ENCODE measurements at regions not wholly inside any gene's neighbourhood (a gene's known extent, or its start where the extent isn't known, plus 50 kb on each side); places are given as distances from the start of the nearest gene placed in this dataset.

- BruUV-seq (replicated peaks): no TSS peak
- no peaks in the 10 kb centered on the region for H3K36me3 ChIP-seq (ENCODE audit: control insufficient read depth in 1 of 2, insufficient read depth in 2 of 2, low read length in 2 of 2)
- H2AFZ ChIP-seq (ENCODE audit: low read depth, low read length, poor library complexity, severe bottlenecking): no peak overlapping the region
- POLR2A ChIA-PET: no interaction called here
- DNase-seq (ENCODE audit: low read depth, low spot score) (no peak), ATAC-seq (no peak)
- intact Hi-C loops (cut with micrococcal nuclease): no loop called here
- H4K20me1 ChIP-seq (ENCODE audit: insufficient read depth): no peaks in the 10 kb centered on the region
- H3K9me2 ChIP-seq (ENCODE audit: insufficient read depth): no peaks in the 10 kb centered on the region
- no peak overlapping the region for H3K9ac ChIP-seq (ENCODE audit: low read length)
- no peak overlapping the region for H3K4me3 ChIP-seq (replicated peaks in 1 of 2; ENCODE audit: low read depth in 1 of 2, low read length in 2 of 2)
- H3K9me3 ChIP-seq (ENCODE audit: control insufficient read depth in 1 of 2, insufficient read depth in 1 of 2, low read depth in 1 of 2, low read length in 2 of 2): no peaks in the 10 kb centered on the region
- H3K4me2 ChIP-seq (ENCODE audit: low read length): no peak overlapping the region
- no peaks in the 10 kb centered on the region for H3K79me2 ChIP-seq (ENCODE audit: insufficient read depth, low read length)
- CTCF ChIA-PET: no interaction called here
- H3K27me3 ChIP-seq (ENCODE audit: insufficient read depth, low read length): no peaks in the 10 kb centered on the region
- H3K27ac ChIP-seq (ENCODE audit: low read depth, low read length): no peak overlapping the region
- RAD21 ChIA-PET (ENCODE audit: low non-redundant PET in 1 of 2, low total read pairs in 2 of 2, uncharacterized antibody in 2 of 2, unreplicated experiment in 2 of 2): no interaction called here
- TF ChIP-seq POLR2A (IDR thresholded peaks at IDR 0.05; ENCODE audit: borderline replicate concordance, extremely low read depth, insufficient read depth, insufficient read length) (no peak), CEBPB (IDR thresholded peaks at IDR 0.05; ENCODE audit: low read depth) (no peak), SIN3A (IDR thresholded peaks at IDR 0.05; ENCODE audit: low read depth) (no peak), RAD21 (IDR thresholded peaks at IDR 0.05; ENCODE audit: low read depth) (no peak), JUND (IDR thresholded peaks at IDR 0.05) (no peak), POLR2AphosphoS5 (IDR thresholded peaks at IDR 0.05; ENCODE audit: low read depth, low read length) (no peak)
- peaks cover 0 to 10% of the 10 kb centered on the region in 2 experiments; a peak in 2 of 4 replicates for H3K4me1 ChIP-seq (ENCODE audit: control insufficient read depth in 1 of 2, insufficient read depth in 2 of 2, low read length in 2 of 2)
These were observed 290.4 kb upstream of the TBX3 start for GRCh38 chr12:114974333-114974732.

- no peak overlapping the region for H3K4me2 ChIP-seq (ENCODE audit: low read length)
- TF ChIP-seq SP1 (IDR thresholded peaks at IDR 0.05; ENCODE audit: low read depth) (no peak), CBX3 (IDR thresholded peaks at IDR 0.05; ENCODE audit: low read depth) (no peak), SIN3A (IDR thresholded peaks at IDR 0.05; ENCODE audit: low read depth) (no peak), CEBPB (IDR thresholded peaks at IDR 0.05; ENCODE audit: low read depth) (no peak), CTCF (IDR thresholded peaks at IDR 0.05 in 2 of 3, conservative IDR thresholded peaks at IDR 0.05 in 1 of 3; ENCODE audit: borderline replicate concordance in 1 of 3, insufficient read depth in 1 of 3, low read depth in 2 of 3, low read length in 2 of 3) (no peak)
- ChIA-PET CTCF (no interaction called here), POLR2A (no interaction called here), RAD21 (ENCODE audit: low non-redundant PET in 1 of 2, low total read pairs in 2 of 2, uncharacterized antibody in 2 of 2, unreplicated experiment in 2 of 2) (no interaction called here)
- H3K79me2 ChIP-seq (ENCODE audit: insufficient read depth, low read length): no peaks in the 10 kb centered on the region
- DNase-seq (ENCODE audit: low read depth, low spot score): no peak
- H3K4me1 ChIP-seq (ENCODE audit: control insufficient read depth in 1 of 2, insufficient read depth in 2 of 2, low read length in 2 of 2): no peaks in the 10 kb centered on the region
- H2AFZ ChIP-seq (ENCODE audit: low read depth, low read length, poor library complexity, severe bottlenecking): no peak overlapping the region
- H3K4me3 ChIP-seq (replicated peaks in 1 of 2; ENCODE audit: low read depth in 1 of 2, low read length in 2 of 2): no peak overlapping the region
- H3K9ac ChIP-seq (ENCODE audit: low read length): no peak overlapping the region
- no peak overlapping the region for H3K27ac ChIP-seq (ENCODE audit: low read depth, low read length)
- intact Hi-C loops (cut with micrococcal nuclease): no loop called here
- no peaks in the 10 kb centered on the region for H3K9me3 ChIP-seq (ENCODE audit: control insufficient read depth in 1 of 2, insufficient read depth in 1 of 2, low read depth in 1 of 2, low read length in 2 of 2)
- no peaks in the 10 kb centered on the region for H3K27me3 ChIP-seq (ENCODE audit: insufficient read depth, low read length)
- ATAC-seq: no peak
- no TSS peak for BruUV-seq (replicated peaks)
- H3K9me2 ChIP-seq (ENCODE audit: insufficient read depth): no peaks in the 10 kb centered on the region
- no peaks in the 10 kb centered on the region for H4K20me1 ChIP-seq (ENCODE audit: insufficient read depth)
- no peaks in the 10 kb centered on the region for H3K36me3 ChIP-seq (ENCODE audit: control insufficient read depth in 1 of 2, insufficient read depth in 2 of 2, low read length in 2 of 2)
These were observed 284.8 kb upstream of the TBX3 start for GRCh38 chr12:114968727-114969126.

All from HCT116 (cell line).